Adrenal gland (tissue), 9 donors: ENCODE measurements at regions not wholly inside any gene's neighbourhood (a gene's known extent, or its start where the extent isn't known, plus 50 kb on each side); places are given as distances from the start of the nearest gene placed in this dataset.

Experiments
- DNase-seq, 7 donors: peaks; one replicate each; pipeline ENCODE4 v3.0.0-alpha.2; 2019 to 2020
- H3K27ac ChIP-seq, 5 donors: fragments of 200-600 bp; sonication (generic) in 4 of 5; 1 replicate in 3 of 5; 2 replicates in 2 of 5; pipeline versions ENCODE4 v1.5.1 to v1.8.0; 2016 to 2020; ENCODE audit warnings: mild to moderate bottlenecking in 1 of 5
- H3K27me3 ChIP-seq: fragments of 200-600 bp; 2 replicates; pipeline ENCODE4 v1.8.0; 2021
- H3K36me3 ChIP-seq, 2 donors: fragments of 200-600 bp; replicated peaks in 1 of 2; 1 replicate in 1 of 2; 2 replicates in 1 of 2; pipeline versions ENCODE4 v1.5.1 to v1.8.0; 2018 to 2022
- H3K4me1 ChIP-seq, 2 donors: fragments of 200-600 bp; replicated peaks in 1 of 2; 1 replicate in 1 of 2; 2 replicates in 1 of 2; pipeline versions ENCODE4 v1.5.1 to v1.8.0; 2018 to 2021
- H3K4me3 ChIP-seq, 4 donors: fragments of 200-600 bp; sonication (generic) in 3 of 4; one replicate each; pipeline ENCODE4 v1.5.1; 2016 to 2018
- H3K9me3 ChIP-seq, 3 donors: fragments of 200-600 bp; sonication (generic) in 1 of 3; replicated peaks in 1 of 3; 1 replicate in 2 of 3; 2 replicates in 1 of 3; pipeline versions ENCODE4 v1.5.1 to v1.8.0; 2016 to 2021
- POLR2A ChIP-seq, 2 donors: fragments of 450-650 bp; IDR thresholded peaks; one replicate each; pipeline ENCODE4 v1.6.1; 2017; ENCODE audit warnings: antibody characterized with exemption in 2 of 2, mild to moderate bottlenecking in 2 of 2, moderate library complexity in 1 of 2
- WGBS, 4 donors: extraction: QIAGEN DNeasy Blood & Tissue Kit in 2 of 4; methylation state at CpG; one replicate each; pipeline versions ENCODE4 v1.1.5 to v1.1.7; 2013 to 2017; 5-methylcytosine and 5-hydroxymethylcytosine counted together
- intact Hi-C, 2 donors: fragments of 100-400 bp; cut with DNase I; formaldehyde crosslinking; loops; one replicate each; pipeline versions ENCODE4 v1.14.1 to v1.15.0; 2022 to 2023
- TF ChIP-seq, protein P1 (sequence below), 6 experiments: fragments of 450-650 bp in 4 of 6; fragments of 200-600 bp in 2 of 6; sonication (generic) in 1 of 6; IDR thresholded peaks; 1 replicate in 5 of 6; 2 replicates in 1 of 6; pipeline versions ENCODE4 v1.5.1 to v1.8.0; 2016 to 2021; ENCODE audit warnings: antibody characterized with exemption in 6 of 6, mild to moderate bottlenecking in 2 of 6, moderate library complexity in 1 of 6
- donor health status: healthy with polysubstance abuse.
- donor health status: Bipolar disorder and iron deficiency.
- donor health status: DM: yes; HTN: yes; CAD: no.
- donor health status: DM: no; HTN: no; CAD: no.
- donor health status: DM: no; HTN: no; CAD: no.

DNA sequence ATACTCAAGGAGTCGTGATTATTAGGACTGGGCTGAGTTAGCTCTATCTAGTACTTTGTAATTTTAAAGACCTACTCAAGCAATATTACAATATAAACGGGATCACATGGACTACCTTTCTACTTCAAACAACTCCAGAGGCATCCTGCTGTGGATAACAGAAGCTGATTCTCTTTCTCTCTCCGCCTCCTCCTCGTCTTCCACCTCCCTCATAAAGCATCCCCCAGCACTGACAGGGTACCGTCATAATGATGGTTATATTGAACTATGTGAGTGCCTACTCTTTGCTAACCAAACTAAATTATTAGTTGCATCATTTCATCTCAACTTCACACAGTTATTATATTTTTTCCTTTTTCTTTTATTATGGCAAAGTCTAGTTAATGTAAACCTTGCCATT, 165.4 kb upstream of the FOXF1 start:
- no peak for TF ChIP-seq POLR2A (IDR thresholded peaks at IDR 0.05)
- TF ChIP-seq, protein P1, sequence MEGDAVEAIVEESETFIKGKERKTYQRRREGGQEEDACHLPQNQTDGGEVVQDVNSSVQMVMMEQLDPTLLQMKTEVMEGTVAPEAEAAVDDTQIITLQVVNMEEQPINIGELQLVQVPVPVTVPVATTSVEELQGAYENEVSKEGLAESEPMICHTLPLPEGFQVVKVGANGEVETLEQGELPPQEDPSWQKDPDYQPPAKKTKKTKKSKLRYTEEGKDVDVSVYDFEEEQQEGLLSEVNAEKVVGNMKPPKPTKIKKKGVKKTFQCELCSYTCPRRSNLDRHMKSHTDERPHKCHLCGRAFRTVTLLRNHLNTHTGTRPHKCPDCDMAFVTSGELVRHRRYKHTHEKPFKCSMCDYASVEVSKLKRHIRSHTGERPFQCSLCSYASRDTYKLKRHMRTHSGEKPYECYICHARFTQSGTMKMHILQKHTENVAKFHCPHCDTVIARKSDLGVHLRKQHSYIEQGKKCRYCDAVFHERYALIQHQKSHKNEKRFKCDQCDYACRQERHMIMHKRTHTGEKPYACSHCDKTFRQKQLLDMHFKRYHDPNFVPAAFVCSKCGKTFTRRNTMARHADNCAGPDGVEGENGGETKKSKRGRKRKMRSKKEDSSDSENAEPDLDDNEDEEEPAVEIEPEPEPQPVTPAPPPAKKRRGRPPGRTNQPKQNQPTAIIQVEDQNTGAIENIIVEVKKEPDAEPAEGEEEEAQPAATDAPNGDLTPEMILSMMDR (IDR thresholded peaks at IDR 0.05): no peak
- 54 to 58% (median 56%) methylated on average over 5 of the region's 5 CpGs for WGBS, 4 donors
- no peak overlapping the region for H3K4me3 ChIP-seq
- H3K36me3 ChIP-seq: no peaks in the 10 kb centered on the region
- H3K9me3 ChIP-seq: no peaks in the 10 kb centered on the region
- intact Hi-C loops: loop anchor here (10.0 kb wide), 2 partner anchors 170 to 270 kb away; partner anchors contain the start of gene FOXF1 (in 1 of the 2)
- no peak overlapping the region for H3K27ac ChIP-seq
- no peak for DNase-seq
- peaks cover 0 to 3% of the 10 kb centered on the region in 2 donors for H3K4me1 ChIP-seq
- peaks cover 7% of the 10 kb centered on the region for H3K27me3 ChIP-seq

GRCh38 chr16:86345516-86345915, 164.8 kb upstream of the FOXF1 start:
- intact Hi-C loops: loop anchor here (10.0 kb wide), 2 partner anchors 169 to 271 kb away; partner anchors contain the start of gene FOXF1 (in 1 of the 2)
- no peak overlapping the region for H3K4me3 ChIP-seq
- TF ChIP-seq POLR2A (IDR thresholded peaks at IDR 0.05): no peak
- TF ChIP-seq, protein P1 (IDR thresholded peaks at IDR 0.05): no peak

GRCh38 chr16:86346034-86346433, 164.3 kb upstream of the FOXF1 start:
- intact Hi-C loops: loop anchor here (10.0 kb wide), 2 partner anchors 169 to 271 kb away; partner anchors contain the start of gene FOXF1 (in 1 of the 2)
- WGBS, 4 donors: 59 to 74% (median 65%) methylated on average over 6 to 7 of the region's 7 CpGs
- Histone ChIP-seq H3K27me3 (peaks cover 7% of the 10 kb centered on the region), H3K36me3 (no peaks in the 10 kb centered on the region), H3K9me3 (no peaks in the 10 kb centered on the region), H3K27ac (no peak overlapping the region), H3K4me3 (no peak overlapping the region), H3K4me1 (peaks cover 0 to 3% of the 10 kb centered on the region in 2 donors)
- no peak for DNase-seq
- TF ChIP-seq, protein P1 (IDR thresholded peaks at IDR 0.05): no peak
- no peak for TF ChIP-seq POLR2A (IDR thresholded peaks at IDR 0.05)

More at GRCh38 chr16:86345516-86345915, 164.8 kb upstream of the FOXF1 start:
- H3K27ac ChIP-seq: no peak overlapping the region
- no peak for DNase-seq
- no peaks in the 10 kb centered on the region for H3K36me3 ChIP-seq
- 37 to 43% (median 41%) methylated on average over 8 to 12 of the region's 12 CpGs for WGBS, 4 donors
- H3K27me3 ChIP-seq: peaks cover 7% of the 10 kb centered on the region
- H3K9me3 ChIP-seq: no peaks in the 10 kb centered on the region
- H3K4me1 ChIP-seq: peaks cover 0 to 3% of the 10 kb centered on the region in 2 donors

DNA sequence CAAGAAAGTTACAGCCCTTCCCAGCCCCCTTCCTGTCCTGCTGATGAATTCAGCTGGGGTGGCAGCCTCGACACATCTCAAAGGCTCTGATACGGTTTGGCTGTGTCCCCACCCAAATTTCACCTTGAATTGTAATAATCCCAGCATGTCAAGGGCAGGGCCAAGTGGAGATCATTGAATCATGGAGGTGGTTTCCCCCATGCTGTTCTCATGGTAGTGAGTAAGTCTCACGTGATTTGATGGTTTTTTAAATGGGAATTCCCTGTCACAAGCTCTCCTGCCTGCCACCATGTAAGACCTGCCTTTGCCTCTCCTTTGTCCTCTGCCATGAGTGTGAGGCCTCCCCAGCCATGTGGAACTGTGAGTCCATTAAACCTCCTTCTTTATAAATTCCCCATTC, 163.2 kb upstream of the FOXF1 start:
- intact Hi-C loops: loop anchor here (10.0 kb wide), 2 partner anchors 168 to 272 kb away; partner anchors contain the start of gene FOXF1 (in 1 of the 2)
- H3K4me1 ChIP-seq: peaks cover 0 to 3% of the 10 kb centered on the region in 2 donors
- no peak overlapping the region for H3K4me3 ChIP-seq
- H3K9me3 ChIP-seq: no peaks in the 10 kb centered on the region
- H3K36me3 ChIP-seq: no peaks in the 10 kb centered on the region
- no peak for DNase-seq
- H3K27ac ChIP-seq: no peak overlapping the region
- no peak for TF ChIP-seq POLR2A (IDR thresholded peaks at IDR 0.05)
- TF ChIP-seq, protein P1 (IDR thresholded peaks at IDR 0.05): no peak
- 49 to 64% (median 62%) methylated on average over 2 to 3 of the region's 3 CpGs for WGBS, 4 donors
- peaks cover 7% of the 10 kb centered on the region for H3K27me3 ChIP-seq
